ENCODE measurements at regions not wholly inside any gene's neighbourhood (a gene's known extent, or its start where the extent isn't known, plus 50 kb on each side); places are given as distances from the start of the nearest gene placed in this dataset.

DNA sequence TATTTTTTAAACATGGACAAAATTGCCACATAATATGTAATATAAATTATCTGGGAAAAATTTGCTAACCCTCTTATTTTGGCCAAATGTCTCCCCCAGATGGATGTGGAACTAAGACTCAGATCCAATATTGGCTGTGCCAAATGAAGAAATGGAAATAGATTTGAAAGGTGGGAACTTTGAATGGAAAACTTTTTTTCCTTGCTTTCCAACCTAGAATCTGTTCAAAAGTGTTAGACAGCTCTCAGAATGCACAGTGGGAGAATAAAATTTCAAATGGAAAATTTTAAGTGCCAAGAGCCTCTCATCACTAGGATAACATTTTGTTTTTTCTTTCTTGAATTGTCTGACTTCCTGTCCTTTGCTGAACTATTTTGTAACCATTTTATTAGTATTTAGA is 142.6 kb upstream of the GAS1 start:
- DNase-seq (no peak), ATAC-seq (no peak)
- no peak for TF ChIP-seq CTCF (IDR thresholded peaks at IDR 0.05)
- H3K4me3 Mint-ChIP-seq, result no peak overlapping the region
- ChIA-PET POLR2A (no interaction called here), CTCF (no interaction called here)
- H3K36me3 Mint-ChIP-seq (ENCODE audit: low read depth), result no peaks in the 10 kb centered on the region
- peaks cover 5% of the 10 kb centered on the region for H3K9me3 Mint-ChIP-seq
- no peaks in the 10 kb centered on the region for H3K4me1 Mint-ChIP-seq (ENCODE audit: low read depth)
- intact Hi-C loops (cut with micrococcal nuclease), result no loop called here
- H3K27ac Mint-ChIP-seq, result no peak overlapping the region
- no peaks in the 10 kb centered on the region for H3K27me3 Mint-ChIP-seq

DNA sequence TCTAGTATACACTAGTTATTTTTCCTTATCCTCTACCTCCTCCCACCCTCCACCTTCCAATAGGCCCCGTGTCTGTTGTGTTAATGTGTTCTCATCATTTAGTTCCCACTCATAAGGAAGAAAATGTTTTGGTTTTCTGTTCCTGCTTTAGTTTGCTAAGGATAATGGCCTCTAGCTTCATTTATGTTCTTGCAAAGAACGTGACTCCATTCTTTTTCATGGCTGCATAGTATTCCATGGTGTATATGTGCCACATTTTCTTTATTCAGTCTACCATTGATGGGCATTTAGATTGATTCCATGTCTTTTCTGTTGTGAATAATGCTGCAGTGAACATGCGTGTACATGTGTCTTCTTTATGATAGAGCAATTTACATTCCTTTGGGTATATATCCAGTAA is 146.5 kb upstream of the GAS1 start:
- CTCF ChIA-PET, result no interaction called here

GRCh38 chr9:87095951-87096350 is 148.6 kb upstream of the GAS1 start:
- H3K27me3 Mint-ChIP-seq, result peaks cover 3% of the 10 kb centered on the region
- intact Hi-C loops (cut with micrococcal nuclease), result no loop called here
- ATAC-seq (no peak), DNase-seq (no peak)
- no peaks in the 10 kb centered on the region for H3K36me3 Mint-ChIP-seq (ENCODE audit: low read depth)
- no peaks in the 10 kb centered on the region for H3K4me1 Mint-ChIP-seq (ENCODE audit: low read depth)
- no peak overlapping the region for H3K27ac Mint-ChIP-seq
- H3K9me3 Mint-ChIP-seq, result peaks cover 5% of the 10 kb centered on the region
- no peak overlapping the region for H3K4me3 Mint-ChIP-seq
- no peak for TF ChIP-seq CTCF (IDR thresholded peaks at IDR 0.05)
- CTCF ChIA-PET, result no interaction called here
- POLR2A ChIA-PET, result interaction anchor here (1.0 kb wide), 1 partner anchor 20 kb away, joined by 3 read pairs; no protein-coding TSS in a partner anchor

More for the DNA sequence above, 146.5 kb upstream of the GAS1 start:
- POLR2A ChIA-PET, result no interaction called here
- DNase-seq, result no peak
- H3K4me1 Mint-ChIP-seq (ENCODE audit: low read depth), result no peaks in the 10 kb centered on the region
- H3K4me3 Mint-ChIP-seq, result no peak overlapping the region
- no peak overlapping the region for H3K27ac Mint-ChIP-seq
- ATAC-seq, result no peak
- no peak for TF ChIP-seq CTCF (IDR thresholded peaks at IDR 0.05)
- intact Hi-C loops (cut with micrococcal nuclease), result no loop called here
- H3K27me3 Mint-ChIP-seq, result peaks cover 2% of the 10 kb centered on the region
- H3K36me3 Mint-ChIP-seq (ENCODE audit: low read depth), result no peaks in the 10 kb centered on the region
- peaks cover 5% of the 10 kb centered on the region for H3K9me3 Mint-ChIP-seq

DNA sequence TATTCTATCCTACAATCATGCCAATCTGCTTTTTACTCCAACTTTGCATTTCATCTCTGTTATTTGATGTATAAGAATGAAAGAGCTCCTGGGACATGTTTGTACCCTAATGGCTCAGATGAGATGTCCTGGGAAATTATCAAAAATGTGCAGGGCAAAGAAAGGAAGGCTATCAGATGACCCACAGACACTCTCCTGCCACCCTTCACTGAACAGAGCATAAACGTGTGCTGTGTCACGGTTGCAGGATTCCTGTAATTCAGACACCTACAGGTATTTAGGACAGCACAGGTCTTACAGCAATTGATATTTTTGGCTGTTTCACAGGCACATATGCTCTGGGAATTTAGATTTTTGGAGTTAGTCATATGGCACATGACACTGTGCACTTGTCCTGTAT is 149.2 kb upstream of the GAS1 start:
- peaks cover 4% of the 10 kb centered on the region for H3K27me3 Mint-ChIP-seq
- no peak overlapping the region for H3K4me3 Mint-ChIP-seq
- ATAC-seq, result no peak
- intact Hi-C loops (cut with micrococcal nuclease), result no loop called here
- DNase-seq, result no peak
- TF ChIP-seq CTCF (IDR thresholded peaks at IDR 0.05), result no peak
- POLR2A ChIA-PET, result interaction anchor here (1.0 kb wide), 1 partner anchor 20 kb away, joined by 3 read pairs; no protein-coding TSS in a partner anchor
- H3K4me1 Mint-ChIP-seq (ENCODE audit: low read depth), result no peaks in the 10 kb centered on the region
- no peaks in the 10 kb centered on the region for H3K36me3 Mint-ChIP-seq (ENCODE audit: low read depth)
- CTCF ChIA-PET, result no interaction called here
- H3K27ac Mint-ChIP-seq, result no peak overlapping the region
- peaks cover 5% of the 10 kb centered on the region for H3K9me3 Mint-ChIP-seq

DNA sequence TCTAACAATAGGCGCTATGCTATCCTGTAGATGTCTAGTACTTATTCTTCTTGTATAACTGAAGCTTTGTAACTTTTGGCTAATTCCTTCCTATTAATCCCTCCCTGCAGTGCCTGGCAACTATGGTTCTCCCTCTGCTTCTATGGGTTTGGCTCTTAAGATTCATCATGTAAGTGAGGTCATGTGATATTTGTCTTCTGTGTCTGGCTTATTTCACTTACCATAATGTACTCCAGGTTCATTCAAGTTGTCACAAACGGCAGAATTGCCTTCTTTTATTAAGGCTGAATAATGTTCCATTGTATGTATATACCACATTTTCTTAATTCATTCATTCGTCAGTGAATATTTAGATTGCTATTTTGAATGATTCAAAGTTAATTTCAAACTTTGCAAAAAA is 149.9 kb upstream of the GAS1 start:
- intact Hi-C loops (cut with micrococcal nuclease), result no loop called here
- H3K27me3 Mint-ChIP-seq, result peaks cover 5% of the 10 kb centered on the region
- CTCF ChIA-PET, result no interaction called here
- no peak overlapping the region for H3K4me3 Mint-ChIP-seq
- H3K4me1 Mint-ChIP-seq (ENCODE audit: low read depth), result no peaks in the 10 kb centered on the region
- ATAC-seq (no peak), DNase-seq (no peak)
- no peak overlapping the region for H3K27ac Mint-ChIP-seq
- no peaks in the 10 kb centered on the region for H3K36me3 Mint-ChIP-seq (ENCODE audit: low read depth)
- H3K9me3 Mint-ChIP-seq, result peaks cover 5% of the 10 kb centered on the region
- TF ChIP-seq CTCF (IDR thresholded peaks at IDR 0.05), result no peak
- POLR2A ChIA-PET, result no interaction called here

All from activated CD8-positive, alpha-beta T cell treated with anti-CD3 and anti-CD28 coated beads for 36 hours (primary cell).